H1 (cell line): ENCODE measurements at regions not wholly inside any gene's neighbourhood (a gene's known extent, or its start where the extent isn't known, plus 50 kb on each side); places are given as distances from the start of the nearest gene placed in this dataset.

ENCODE experiments used
- CTCF ChIA-PET: fragments of 300-600 bp; sonication (Branson Sonifier 250); formaldehyde crosslinking; loops from one replicate; lab custom pipeline; 2021; ENCODE audit not compliant: partially characterized antibody; lab: Charles Lee
- POLR2A ChIA-PET: fragments of 300-600 bp; sonication (Branson Sonifier 250); formaldehyde crosslinking; loops from one replicate; lab custom pipeline; 2021; ENCODE audit warnings: inconsistent platforms; ENCODE audit not compliant: partially characterized antibody; lab: Charles Lee
- DNase-seq, 2 experiments: peaks; one replicate each; pipeline versions ENCODE4 v3.0.0 to v3.0.0-alpha.2; 2010 to 2022; ENCODE audit warnings: low spot score in 2 of 2, low read depth in 1 of 2, mixed read lengths in 1 of 2
- FAIRE-seq: peaks from 2 replicates; lab custom pipeline; 2011; peaks lifted over from hg19 to GRCh38; lab: Jason Lieb, UNC
- H2AFZ ChIP-seq: 2 replicates; pipeline ENCODE4 v1.8.1; 2012; ENCODE audit warnings: low read length, inconsistent platforms
- H2AK5ac ChIP-seq: 2 replicates; pipeline ENCODE4 v1.6.1; 2013; ENCODE audit warnings: low read depth, low read length
- H2BK120ac ChIP-seq: replicated peaks from 2 replicates; pipeline ENCODE3; 2013; ENCODE audit warnings: low read depth, low read length, inconsistent platforms
- H2BK12ac ChIP-seq: 2 replicates; pipeline ENCODE4 v1.6.1; 2013; ENCODE audit warnings: low read depth, low read length
- H2BK15ac ChIP-seq: 2 replicates; pipeline ENCODE4 v1.6.1; 2013; ENCODE audit warnings: low read length
- H2BK20ac ChIP-seq: 2 replicates; pipeline ENCODE4 v1.6.1; 2013; ENCODE audit warnings: low read length
- H2BK5ac ChIP-seq: 2 replicates; pipeline ENCODE4 v1.6.1; 2013; ENCODE audit warnings: low read depth, low read length
- H3K14ac ChIP-seq: 2 replicates; pipeline ENCODE4 v1.6.1; 2013; ENCODE audit warnings: inconsistent platforms; ENCODE audit not compliant: insufficient read length
- H3K18ac ChIP-seq: 2 replicates; pipeline ENCODE4 v1.6.1; 2013; ENCODE audit warnings: low read length; ENCODE audit errors: extremely low read depth
- H3K23ac ChIP-seq: 2 replicates; pipeline ENCODE4 v1.6.1; 2013; ENCODE audit warnings: inconsistent platforms; ENCODE audit not compliant: insufficient read length
- H3K23me2 ChIP-seq: 2 replicates; pipeline ENCODE4 v1.6.1; 2013; ENCODE audit warnings: low read depth, low read length
- H3K27ac ChIP-seq: 2 replicates; pipeline ENCODE4 v1.6.1; 2011; ENCODE audit warnings: low read depth, low read length, inconsistent platforms
- H3K27me3 ChIP-seq, 4 experiments: replicated peaks in 1 of 4; 1 replicate in 1 of 4; 2 replicates in 3 of 4; pipeline versions ENCODE4 v1.6.1 to v1.8.1; 2011 to 2013; ENCODE audit warnings: low read length in 3 of 4, mild to moderate bottlenecking in 3 of 4, inconsistent platforms in 2 of 4, mixed read lengths in 2 of 4, moderate library complexity in 1 of 4; ENCODE audit not compliant: control insufficient read depth in 3 of 4, insufficient read depth in 3 of 4; ENCODE audit errors: extremely low read depth in 1 of 4
- H3K36me3 ChIP-seq, 4 experiments: 2 replicates each; pipeline versions ENCODE4 v1.6.1 to v1.8.1; 2011 to 2013; ENCODE audit warnings: mild to moderate bottlenecking in 4 of 4, low read length in 3 of 4, moderate library complexity in 2 of 4, control low read depth in 1 of 4, inconsistent platforms in 1 of 4; ENCODE audit not compliant: insufficient read depth in 4 of 4, control insufficient read depth in 2 of 4
- H3K4ac ChIP-seq: replicated peaks from 2 replicates; pipeline ENCODE3; 2013; ENCODE audit warnings: low read length, low read depth, mixed read lengths, inconsistent platforms; ENCODE audit not compliant: insufficient read length
- H3K4me1 ChIP-seq, 4 experiments: replicated peaks in 1 of 4; 1 replicate in 1 of 4; 2 replicates in 3 of 4; pipeline versions ENCODE4 v1.6.1 to v1.8.1; 2011 to 2013; ENCODE audit warnings: low read length in 3 of 4, inconsistent platforms in 2 of 4, mixed read lengths in 1 of 4; ENCODE audit not compliant: insufficient read depth in 4 of 4, control insufficient read depth in 3 of 4
- H3K4me2 ChIP-seq, 2 experiments: 2 replicates each; pipeline versions ENCODE4 v1.6.1 to v1.8.1; 2011 to 2013; ENCODE audit warnings: low read depth in 2 of 2, low read length in 2 of 2, control low read depth in 1 of 2, inconsistent platforms in 1 of 2, mild to moderate bottlenecking in 1 of 2; ENCODE audit not compliant: insufficient read depth in 1 of 2
- H3K4me3 ChIP-seq, 4 experiments: fragments of 200-600, 300-600 bp in 1 of 4; sonication (generic), shearing (Covaris generic), sonication (Bioruptor Twin) in 1 of 4; 2 replicates each; pipeline versions ENCODE4 v1.5.1 to v1.8.1; 2011 to 2016; ENCODE audit warnings: low read length in 4 of 4, low read depth in 3 of 4, control low read depth in 2 of 4, inconsistent platforms in 2 of 4, mild to moderate bottlenecking in 2 of 4, mixed read lengths in 1 of 4, moderate library complexity in 1 of 4; ENCODE audit not compliant: insufficient read depth in 2 of 4; ENCODE audit errors: extremely low read depth in 1 of 4
- H3K56ac ChIP-seq: replicated peaks from 2 replicates; pipeline ENCODE3; 2013; ENCODE audit warnings: low read depth, mild to moderate bottlenecking, mixed read lengths, low read length, inconsistent platforms; ENCODE audit not compliant: insufficient read length
- H3K79me1 ChIP-seq: 2 replicates; pipeline ENCODE4 v1.6.1; 2013; ENCODE audit warnings: low read depth, low read length, control low read depth
- H3K79me2 ChIP-seq, 2 experiments: 2 replicates each; pipeline versions ENCODE4 v1.6.1 to v1.8.1; 2012 to 2013; ENCODE audit warnings: low read length in 2 of 2, mild to moderate bottlenecking in 2 of 2, inconsistent platforms in 1 of 2; ENCODE audit not compliant: insufficient read depth in 2 of 2, control insufficient read depth in 1 of 2
- H3K9ac ChIP-seq, 4 experiments: replicated peaks in 1 of 4; 1 replicate in 1 of 4; 2 replicates in 3 of 4; pipeline versions ENCODE4 v1.6.1 to v1.8.1; 2011 to 2013; ENCODE audit warnings: low read depth in 3 of 4, low read length in 3 of 4, control low read depth in 2 of 4, mild to moderate bottlenecking in 2 of 4, moderate library complexity in 2 of 4, inconsistent platforms in 1 of 4; ENCODE audit errors: extremely low read depth in 1 of 4
- H3K9me3 ChIP-seq, 2 experiments: 2 replicates each; pipeline versions ENCODE4 v1.6.1 to v1.8.1; 2012 to 2013; ENCODE audit warnings: mild to moderate bottlenecking in 2 of 2, moderate library complexity in 2 of 2, control low read depth in 1 of 2, inconsistent platforms in 1 of 2, low read depth in 1 of 2, low read length in 1 of 2, mixed read lengths in 1 of 2; ENCODE audit not compliant: insufficient read depth in 2 of 2
- H4K20me1 ChIP-seq, 2 experiments: replicated peaks in 1 of 2; 2 replicates each; pipeline versions ENCODE3 to v1.8.1; 2011 to 2013; ENCODE audit warnings: inconsistent platforms in 2 of 2, low read length in 2 of 2, mild to moderate bottlenecking in 1 of 2; ENCODE audit not compliant: insufficient read depth in 2 of 2, control insufficient read depth in 1 of 2
- H4K5ac ChIP-seq: 2 replicates; pipeline ENCODE4 v1.6.1; 2013; ENCODE audit warnings: low read length, low read depth, mixed read lengths, inconsistent platforms; ENCODE audit not compliant: insufficient read length
- H4K8ac ChIP-seq: 2 replicates; pipeline ENCODE4 v1.8.0; 2013; ENCODE audit warnings: mild to moderate bottlenecking, moderate library complexity, low read length, inconsistent platforms; ENCODE audit not compliant: insufficient read depth; ENCODE audit errors: extremely low read depth
- H4K91ac ChIP-seq: replicated peaks from 2 replicates; pipeline ENCODE3; 2013; ENCODE audit warnings: low read length, mixed read lengths, inconsistent platforms; ENCODE audit not compliant: insufficient read length
- CREB1 ChIP-seq: IDR thresholded peaks from 2 replicates; pipeline ENCODE4 v1.6.1; 2012; ENCODE audit warnings: inconsistent platforms
- GABPA ChIP-seq: IDR thresholded peaks from 2 replicates; pipeline ENCODE4 v1.6.1; 2011; ENCODE audit warnings: mild to moderate bottlenecking, low read length, moderate library complexity, borderline replicate concordance; ENCODE audit not compliant: insufficient read depth
- JUND ChIP-seq: IDR thresholded peaks from 2 replicates; pipeline ENCODE4 v1.6.1; 2011; ENCODE audit warnings: mild to moderate bottlenecking, improper control_type of control experiment, low read length
- MAFK ChIP-seq: IDR thresholded peaks from 2 replicates; pipeline ENCODE4 v1.6.1; 2012; ENCODE audit warnings: low read depth, mild to moderate bottlenecking, improper control_type of control experiment, low read length
- NRF1 ChIP-seq: IDR thresholded peaks from 2 replicates; pipeline ENCODE4 v1.6.1; 2011; ENCODE audit warnings: mild to moderate bottlenecking, low read depth, low read length, improper control_type of control experiment
- POLR2AphosphoS5 ChIP-seq: IDR thresholded peaks from 2 replicates; pipeline ENCODE4 v1.6.1; 2011; ENCODE audit warnings: low read depth, low read length
- RXRA ChIP-seq: IDR thresholded peaks from 2 replicates; pipeline ENCODE4 v1.6.1; 2011; ENCODE audit warnings: low read depth, mild to moderate bottlenecking, low read length, moderate library complexity; ENCODE audit not compliant: insufficient read depth
- SAP30 ChIP-seq: fragments of 300-600 bp; sonication (generic); IDR thresholded peaks from 2 replicates; pipeline ENCODE4 v1.7.1; 2012; ENCODE audit warnings: low read length, moderate library complexity, mild to moderate bottlenecking, inconsistent platforms; ENCODE audit not compliant: insufficient read depth, insufficient replicate concordance
- SIN3A ChIP-seq, 2 experiments: IDR thresholded peaks in 1 of 2; conservative IDR thresholded peaks in 1 of 2; 2 replicates each; pipeline ENCODE4 v1.6.1; 2011 to 2012; ENCODE audit warnings: low read length in 2 of 2, improper control_type of control experiment in 1 of 2, low read depth in 1 of 2, mild to moderate bottlenecking in 1 of 2
- TBP ChIP-seq: IDR thresholded peaks from 2 replicates; pipeline ENCODE4 v1.6.1; 2011; ENCODE audit warnings: low read depth, low read length, improper control_type of control experiment
- YY1 ChIP-seq: IDR thresholded peaks from 2 replicates; pipeline ENCODE4 v1.6.1; 2011; ENCODE audit warnings: low read depth, mild to moderate bottlenecking, low read length
- ZNF274 ChIP-seq: IDR thresholded peaks from 2 replicates; pipeline ENCODE4 v1.7.0; 2012; ENCODE audit warnings: low read length, borderline replicate concordance; ENCODE audit errors: extremely low read depth
- WGBS, 2 experiments: shearing (Covaris generic) in 1 of 2; methylation state at CpG; one replicate each; pipeline versions ENCODE4 v1.1.6 to v1.1.7; 2013 to 2015; ENCODE audit warnings: low lambda C conversion rate in 2 of 2, mixed read lengths in 2 of 2, inconsistent platforms in 1 of 2, low coverage in 1 of 2, missing lambda C conversion rate in 1 of 2; ENCODE audit not compliant: insufficient replicate concordance in 2 of 2, insufficient coverage in 1 of 2, insufficient read length in 1 of 2; ENCODE audit errors: extremely low coverage in 1 of 2, missing lambda C conversion rate in 1 of 2; 5-methylcytosine and 5-hydroxymethylcytosine counted together
- TF ChIP-seq, protein P1 (sequence below): IDR thresholded peaks from 2 replicates; pipeline ENCODE4 v1.6.1; 2011; ENCODE audit warnings: low read length, improper control_type of control experiment
- TF ChIP-seq, protein P2 (sequence below): IDR thresholded peaks from 2 replicates; pipeline ENCODE4 v1.6.1; 2011; ENCODE audit warnings: low read depth, mild to moderate bottlenecking, low read length; ENCODE audit not compliant: insufficient read depth

DNA sequence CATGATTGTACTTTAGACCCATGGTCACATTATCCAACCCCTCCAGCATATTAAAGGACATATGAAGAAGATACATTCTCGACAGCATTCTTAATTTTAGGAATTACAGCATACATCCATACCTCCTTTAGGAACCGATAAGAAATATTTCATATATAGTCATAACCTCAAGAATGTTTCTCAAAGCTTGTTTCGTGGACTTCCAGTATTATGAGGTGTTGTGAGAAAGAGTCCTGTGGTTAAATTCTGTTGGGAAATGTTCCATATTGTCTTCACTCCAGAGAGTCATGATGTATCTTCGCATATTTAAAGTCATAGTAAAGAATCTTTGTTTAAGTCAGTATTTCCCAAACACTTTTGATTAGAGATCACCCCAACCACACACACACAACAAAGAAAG, 321.0 kb upstream of the SNX7 start:
- Histone ChIP-seq H3K18ac (no peak overlapping the region), H3K23ac (no peak overlapping the region), H3K4me3 (no peak overlapping the region), H3K4me1 (no peaks in the 10 kb centered on the region), H4K20me1 (no peaks in the 10 kb centered on the region), H2AK5ac (no peak overlapping the region), H3K27ac (no peak overlapping the region), H2BK12ac (no peak overlapping the region), H2BK20ac (no peak overlapping the region), H4K8ac (no peak overlapping the region), H2BK5ac (no peak overlapping the region), H2BK120ac (no peak overlapping the region), H3K9ac (no peak overlapping the region), H2BK15ac (no peak overlapping the region), H4K91ac (no peak overlapping the region), H3K4ac (no peak overlapping the region), H3K79me2 (no peaks in the 10 kb centered on the region), H3K27me3 (no peaks in the 10 kb centered on the region), H3K56ac (no peak overlapping the region), H3K4me2 (no peak overlapping the region), H3K36me3 (no peaks in the 10 kb centered on the region), H3K9me3 (no peaks in the 10 kb centered on the region), H3K23me2 (no peaks in the 10 kb centered on the region), H2AFZ (no peak overlapping the region), H3K79me1 (no peaks in the 10 kb centered on the region), H3K14ac (no peak overlapping the region), H4K5ac (no peak overlapping the region)
- FAIRE-seq (no peak), DNase-seq (no peak)
- ChIA-PET CTCF (no interaction called here), POLR2A (no interaction called here)
- TF ChIP-seq YY1 (no peak), ZNF274 (no peak), CREB1 (no peak), RXRA (no peak), NRF1 (no peak), GABPA (no peak), SAP30 (no peak), TBP (no peak), SIN3A (conservative IDR thresholded peaks at IDR 0.05 in 1 of 2, IDR thresholded peaks at IDR 0.05 in 1 of 2; ENCODE audit: low read depth in 1 of 2, low read length in 2 of 2) (no peak), MAFK (no peak), JUND (no peak), POLR2AphosphoS5 (no peak)
- TF ChIP-seq, protein P1, sequence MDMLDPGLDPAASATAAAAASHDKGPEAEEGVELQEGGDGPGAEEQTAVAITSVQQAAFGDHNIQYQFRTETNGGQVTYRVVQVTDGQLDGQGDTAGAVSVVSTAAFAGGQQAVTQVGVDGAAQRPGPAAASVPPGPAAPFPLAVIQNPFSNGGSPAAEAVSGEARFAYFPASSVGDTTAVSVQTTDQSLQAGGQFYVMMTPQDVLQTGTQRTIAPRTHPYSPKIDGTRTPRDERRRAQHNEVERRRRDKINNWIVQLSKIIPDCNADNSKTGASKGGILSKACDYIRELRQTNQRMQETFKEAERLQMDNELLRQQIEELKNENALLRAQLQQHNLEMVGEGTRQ, result no peak
- TF ChIP-seq, protein P2, sequence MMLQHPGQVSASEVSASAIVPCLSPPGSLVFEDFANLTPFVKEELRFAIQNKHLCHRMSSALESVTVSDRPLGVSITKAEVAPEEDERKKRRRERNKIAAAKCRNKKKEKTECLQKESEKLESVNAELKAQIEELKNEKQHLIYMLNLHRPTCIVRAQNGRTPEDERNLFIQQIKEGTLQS, result no peak
- WGBS, 2 experiments, result 91% methylated on average over 4 of the region's 4 CpGs; no CpG with 5 or more reads in 1 of the 2 experiments
